Ishikawa (cell line): ENCODE measurements at regions not wholly inside any gene's neighbourhood (a gene's known extent, or its start where the extent isn't known, plus 50 kb on each side); places are given as distances from the start of the nearest gene placed in this dataset.

Experiments
- CEBPB ChIP-seq: IDR thresholded peaks from 2 replicates; pipeline ENCODE4 v1.6.1; 2012
- CREB1 ChIP-seq: IDR thresholded peaks from 2 replicates; pipeline ENCODE4 v1.6.1; 2012; ENCODE audit warnings: low read depth
- EGR1 ChIP-seq: IDR thresholded peaks from 2 replicates; pipeline ENCODE4 v1.6.1; 2012
- EP300 ChIP-seq: IDR thresholded peaks from 2 replicates; pipeline ENCODE4 v1.6.1; 2012; ENCODE audit warnings: borderline replicate concordance
- FOXM1 ChIP-seq: IDR thresholded peaks from 2 replicates; pipeline ENCODE4 v1.6.1; 2012; ENCODE audit warnings: low read depth, borderline replicate concordance
- NFIC ChIP-seq: IDR thresholded peaks from 2 replicates; pipeline ENCODE4 v1.6.1; 2012
- RAD21 ChIP-seq: IDR thresholded peaks from 2 replicates; pipeline ENCODE4 v1.6.1; 2012; ENCODE audit warnings: low read depth
- TAF1 ChIP-seq: IDR thresholded peaks from 2 replicates; pipeline ENCODE4 v1.6.1; 2012; ENCODE audit warnings: low read depth, mild to moderate bottlenecking
- TCF12 ChIP-seq: IDR thresholded peaks from 2 replicates; pipeline ENCODE4 v1.6.1; 2012; ENCODE audit warnings: low read depth
- TEAD4 ChIP-seq: IDR thresholded peaks from 2 replicates; pipeline ENCODE4 v1.6.1; 2012
- YY1 ChIP-seq: IDR thresholded peaks from 2 replicates; pipeline ENCODE4 v1.6.1; 2012; ENCODE audit warnings: low read depth
- ZBTB7A ChIP-seq: IDR thresholded peaks from 2 replicates; pipeline ENCODE4 v1.6.1; 2012; ENCODE audit warnings: low read depth
- TF ChIP-seq, protein P1 (sequence below): IDR thresholded peaks from 2 replicates; pipeline ENCODE4 v1.6.1; 2012; ENCODE audit warnings: low read depth, mild to moderate bottlenecking
- TF ChIP-seq, protein P2 (sequence below): IDR thresholded peaks from 2 replicates; pipeline ENCODE4 v1.6.1; 2012
- TF ChIP-seq, protein P3 (sequence below): IDR thresholded peaks from 2 replicates; pipeline ENCODE4 v1.6.1; 2012

DNA sequence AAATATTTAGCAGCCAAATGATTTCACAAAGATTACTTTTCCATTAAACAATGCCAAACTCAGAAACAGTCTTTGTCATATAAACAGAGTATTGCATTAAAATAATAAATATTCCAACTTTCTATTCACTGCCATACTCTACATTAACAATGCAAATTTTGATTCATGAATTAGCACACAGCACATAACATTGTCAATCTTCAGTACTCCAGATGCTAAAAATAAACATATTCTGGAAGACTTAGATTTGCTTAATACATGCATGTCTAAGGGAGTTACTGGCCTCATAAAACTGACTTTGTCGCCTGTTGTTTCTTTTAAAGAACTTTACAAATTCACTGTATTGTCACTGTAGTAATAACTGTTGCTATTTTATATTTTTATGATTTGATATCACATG, 131.6 kb downstream of the TMEM144 start:
- TF ChIP-seq, protein P1, sequence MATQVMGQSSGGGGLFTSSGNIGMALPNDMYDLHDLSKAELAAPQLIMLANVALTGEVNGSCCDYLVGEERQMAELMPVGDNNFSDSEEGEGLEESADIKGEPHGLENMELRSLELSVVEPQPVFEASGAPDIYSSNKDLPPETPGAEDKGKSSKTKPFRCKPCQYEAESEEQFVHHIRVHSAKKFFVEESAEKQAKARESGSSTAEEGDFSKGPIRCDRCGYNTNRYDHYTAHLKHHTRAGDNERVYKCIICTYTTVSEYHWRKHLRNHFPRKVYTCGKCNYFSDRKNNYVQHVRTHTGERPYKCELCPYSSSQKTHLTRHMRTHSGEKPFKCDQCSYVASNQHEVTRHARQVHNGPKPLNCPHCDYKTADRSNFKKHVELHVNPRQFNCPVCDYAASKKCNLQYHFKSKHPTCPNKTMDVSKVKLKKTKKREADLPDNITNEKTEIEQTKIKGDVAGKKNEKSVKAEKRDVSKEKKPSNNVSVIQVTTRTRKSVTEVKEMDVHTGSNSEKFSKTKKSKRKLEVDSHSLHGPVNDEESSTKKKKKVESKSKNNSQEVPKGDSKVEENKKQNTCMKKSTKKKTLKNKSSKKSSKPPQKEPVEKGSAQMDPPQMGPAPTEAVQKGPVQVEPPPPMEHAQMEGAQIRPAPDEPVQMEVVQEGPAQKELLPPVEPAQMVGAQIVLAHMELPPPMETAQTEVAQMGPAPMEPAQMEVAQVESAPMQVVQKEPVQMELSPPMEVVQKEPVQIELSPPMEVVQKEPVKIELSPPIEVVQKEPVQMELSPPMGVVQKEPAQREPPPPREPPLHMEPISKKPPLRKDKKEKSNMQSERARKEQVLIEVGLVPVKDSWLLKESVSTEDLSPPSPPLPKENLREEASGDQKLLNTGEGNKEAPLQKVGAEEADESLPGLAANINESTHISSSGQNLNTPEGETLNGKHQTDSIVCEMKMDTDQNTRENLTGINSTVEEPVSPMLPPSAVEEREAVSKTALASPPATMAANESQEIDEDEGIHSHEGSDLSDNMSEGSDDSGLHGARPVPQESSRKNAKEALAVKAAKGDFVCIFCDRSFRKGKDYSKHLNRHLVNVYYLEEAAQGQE: no peak
- TF ChIP-seq RAD21 (no peak), ZBTB7A (no peak), EGR1 (no peak), CREB1 (no peak)
- TF ChIP-seq, protein P2, sequence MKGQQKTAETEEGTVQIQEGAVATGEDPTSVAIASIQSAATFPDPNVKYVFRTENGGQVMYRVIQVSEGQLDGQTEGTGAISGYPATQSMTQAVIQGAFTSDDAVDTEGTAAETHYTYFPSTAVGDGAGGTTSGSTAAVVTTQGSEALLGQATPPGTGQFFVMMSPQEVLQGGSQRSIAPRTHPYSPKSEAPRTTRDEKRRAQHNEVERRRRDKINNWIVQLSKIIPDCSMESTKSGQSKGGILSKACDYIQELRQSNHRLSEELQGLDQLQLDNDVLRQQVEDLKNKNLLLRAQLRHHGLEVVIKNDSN: no peak

DNA sequence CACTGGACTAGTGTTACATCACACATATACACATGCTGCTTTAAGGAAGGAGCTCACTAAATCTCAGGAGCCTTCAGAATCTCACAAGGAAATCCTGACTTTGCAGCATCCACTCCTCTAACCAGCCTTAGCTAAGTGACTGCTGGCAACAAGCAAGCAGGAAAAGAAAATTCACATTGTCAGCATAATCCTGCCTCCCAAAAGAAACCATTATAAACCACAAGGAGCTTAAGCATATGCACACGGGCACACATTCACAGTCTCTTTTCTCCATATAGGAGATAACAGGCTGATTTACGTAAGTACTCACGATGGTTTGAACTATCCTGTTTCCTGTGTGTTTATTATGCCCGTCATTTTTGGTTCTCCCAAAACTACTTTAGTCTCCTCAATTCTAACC, 136.3 kb downstream of the TMEM144 start:
- TF ChIP-seq NFIC: no peak
- no peak for TF ChIP-seq ZBTB7A
- TF ChIP-seq RAD21: no peak
- TF ChIP-seq EGR1: no peak
- no peak for TF ChIP-seq YY1
- TF ChIP-seq, protein P2: no peak
- TF ChIP-seq, protein P3, sequence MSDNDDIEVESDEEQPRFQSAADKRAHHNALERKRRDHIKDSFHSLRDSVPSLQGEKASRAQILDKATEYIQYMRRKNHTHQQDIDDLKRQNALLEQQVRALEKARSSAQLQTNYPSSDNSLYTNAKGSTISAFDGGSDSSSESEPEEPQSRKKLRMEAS: no peak
- TF ChIP-seq TAF1: no peak
- TF ChIP-seq CEBPB: no peak
- TF ChIP-seq FOXM1: no peak
- TF ChIP-seq, protein P1: no peak
- no peak for TF ChIP-seq EP300
- no peak for TF ChIP-seq TEAD4
- no peak for TF ChIP-seq CREB1
- TF ChIP-seq TCF12: no peak

DNA sequence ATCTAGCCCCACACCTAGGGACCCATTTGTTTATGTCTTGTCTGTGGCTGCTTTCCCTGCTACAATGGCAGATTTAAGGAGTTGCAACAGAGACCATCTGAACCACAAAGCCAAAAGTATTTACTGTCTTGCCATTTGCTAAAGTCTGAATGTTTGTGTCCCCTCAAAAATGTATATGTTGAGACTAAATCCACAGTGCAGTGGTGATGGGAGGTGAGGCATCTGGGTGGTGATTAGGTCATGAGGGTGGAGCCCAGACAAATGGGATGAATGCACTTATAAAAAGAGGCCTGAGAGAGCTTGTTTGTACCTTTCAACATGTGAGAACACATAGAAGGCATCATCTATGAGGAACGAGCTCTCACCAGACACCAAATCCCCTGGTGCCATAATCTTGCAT, 137.3 kb downstream of the TMEM144 start:
- TF ChIP-seq YY1 (no peak), CREB1 (no peak), NFIC (no peak), TEAD4 (no peak), CEBPB (no peak), TAF1 (no peak), EP300 (no peak), ZBTB7A (no peak), TCF12 (no peak), EGR1 (no peak)
- TF ChIP-seq, protein P3: no peak
- TF ChIP-seq, protein P2: no peak

DNA sequence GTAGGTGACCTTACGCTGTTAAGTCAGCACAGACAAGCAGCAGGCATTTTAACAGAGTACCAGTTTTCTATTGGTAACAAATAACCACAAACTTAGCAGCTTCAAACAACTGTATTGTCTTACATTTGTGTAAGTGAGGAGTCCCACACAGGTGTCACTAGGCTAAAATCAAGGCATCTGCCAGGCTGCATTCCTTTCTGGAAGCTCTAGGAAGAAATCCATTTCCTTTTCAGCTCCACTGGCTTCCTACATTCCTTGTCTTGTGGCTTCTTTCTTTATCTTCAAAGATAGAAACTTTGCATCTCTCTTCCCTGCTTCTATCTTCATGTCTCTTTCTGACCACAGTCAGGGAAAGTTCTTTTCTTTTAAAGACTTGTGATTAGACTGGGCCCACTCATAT, 139.9 kb downstream of the TMEM144 start:
- TF ChIP-seq RAD21: no peak
- TF ChIP-seq, protein P1: no peak
- no peak for TF ChIP-seq YY1
- TF ChIP-seq EP300: no peak
- no peak for TF ChIP-seq CREB1
- TF ChIP-seq, protein P3: no peak
- TF ChIP-seq, protein P2: no peak
- TF ChIP-seq EGR1: no peak
- no peak for TF ChIP-seq TEAD4
- TF ChIP-seq CEBPB: no peak
